GM10266 (cell line): ENCODE measurements at regions not wholly inside any gene's neighbourhood (a gene's known extent, or its start where the extent isn't known, plus 50 kb on each side); places are given as distances from the start of the nearest gene placed in this dataset.
A peak's percentile ranks its signal among the peaks of the same experiment; 100 is the strongest.
"Not testable (repeated sequence)": the region's sequence is repeated elsewhere in the genome, so short reads cannot be mapped to it uniquely, and the experiment has no call there.

Experiments
- DNase-seq: peaks from one replicate; pipeline ENCODE4 v3.0.0; 2012; ENCODE audit errors: extremely low spot score
- CTCF ChIP-seq: IDR thresholded peaks from 2 replicates; pipeline ENCODE4 v1.5.1; 2012; ENCODE audit warnings: mild to moderate bottlenecking, low read depth; ENCODE audit not compliant: control insufficient read depth, insufficient read depth; ENCODE audit errors: missing control alignments

- DNase-seq = peak; percentile 73
- TF ChIP-seq CTCF = peak; percentile 84
Observed at GRCh38 chr15:89017370-89018066, 70.7 kb upstream of the ABHD2 start.

GRCh38 chr15:89018207-89018606, 70.0 kb upstream of the ABHD2 start:
- no peak for TF ChIP-seq CTCF
- no peak for DNase-seq

GRCh38 chr15:89019436-89019835, 68.8 kb upstream of the ABHD2 start:
- no peak for TF ChIP-seq CTCF
- DNase-seq = no peak

- DNase-seq = no peak
- TF ChIP-seq CTCF = no peak
Observed at GRCh38 chr15:89021224-89021623, 67.0 kb upstream of the ABHD2 start.

GRCh38 chr15:89021886-89022285, 66.4 kb upstream of the ABHD2 start:
- not testable (repeated sequence) for DNase-seq

- no peak for DNase-seq
- TF ChIP-seq CTCF = no peak
Observed at GRCh38 chr15:89023311-89023961, 64.8 kb upstream of the ABHD2 start.

- TF ChIP-seq CTCF = no peak
- no peak for DNase-seq
Observed at GRCh38 chr15:89024418-89024817, 63.8 kb upstream of the ABHD2 start.
